ENCODE measurements at regions not wholly inside any gene's neighbourhood (a gene's known extent, or its start where the extent isn't known, plus 50 kb on each side); places are given as distances from the start of the nearest gene placed in this dataset.

- Mint-ChIP-seq H3K27me3 (ENCODE audit: insufficient read depth) (peaks cover under 1% of the 10 kb centered on the region), H3K9me3 (no peaks in the 10 kb centered on the region), H3K4me3 (no peak overlapping the region), H3K36me3 (ENCODE audit: low read depth) (no peaks in the 10 kb centered on the region), H3K27ac (no peak overlapping the region), H3K4me1 (peaks cover 7% of the 10 kb centered on the region)
- 80 to 90% methylated on average over 18 to 20 of the region's 20 CpGs for WGBS, 2 experiments (ENCODE audit: insufficient coverage in 1 of 2, insufficient read length in 1 of 2)
- Histone ChIP-seq H3K27ac (ENCODE audit: low read depth, low read length) (no peak overlapping the region), H3K9ac (ENCODE audit: extremely low read depth, low read length, poor library complexity, severe bottlenecking) (no peak overlapping the region), H3K36me3 (ENCODE audit: control insufficient read depth, insufficient read depth, low read length) (no peaks in the 10 kb centered on the region), H3K4me3 (ENCODE audit: low read length) (no peak overlapping the region), H3K4me1 (ENCODE audit: control insufficient read depth, insufficient read depth, low read length) (no peaks in the 10 kb centered on the region), H3K27me3 (ENCODE audit: control insufficient read depth, insufficient read depth, low read length, poor library complexity, severe bottlenecking) (no peaks in the 10 kb centered on the region), H3K9me3 (ENCODE audit: control insufficient read depth, low read length) (no peaks in the 10 kb centered on the region)
- no peak for TF ChIP-seq CTCF (conservative IDR thresholded peaks at IDR 0.05)
- DNase-seq, result peak; percentile 32
Observed at GRCh38 chr19:31164791-31165251, 184.4 kb downstream of the TSHZ3 start.

- 80 to 97% methylated on average over 5 to 7 of the region's 7 CpGs for WGBS, 2 experiments (ENCODE audit: insufficient coverage in 1 of 2, insufficient read length in 1 of 2)
- Histone ChIP-seq H3K27me3 (ENCODE audit: control insufficient read depth, insufficient read depth, low read length, poor library complexity, severe bottlenecking) (no peaks in the 10 kb centered on the region), H3K4me3 (ENCODE audit: low read length) (no peak overlapping the region), H3K9ac (ENCODE audit: extremely low read depth, low read length, poor library complexity, severe bottlenecking) (no peak overlapping the region), H3K27ac (ENCODE audit: low read depth, low read length) (peak overlapping the region; percentile 36), H3K9me3 (ENCODE audit: control insufficient read depth, low read length) (peaks cover 8% of the 10 kb centered on the region), H3K36me3 (ENCODE audit: control insufficient read depth, insufficient read depth, low read length) (no peaks in the 10 kb centered on the region), H3K4me1 (ENCODE audit: control insufficient read depth, insufficient read depth, low read length) (no peaks in the 10 kb centered on the region)
- H3K9me3 Mint-ChIP-seq, result peaks cover 9% of the 10 kb centered on the region
- H3K36me3 Mint-ChIP-seq (ENCODE audit: low read depth), result no peaks in the 10 kb centered on the region
- peaks cover 3% of the 10 kb centered on the region for H3K4me1 Mint-ChIP-seq
- no peak overlapping the region for H3K27ac Mint-ChIP-seq
- no peaks in the 10 kb centered on the region for H3K27me3 Mint-ChIP-seq (ENCODE audit: insufficient read depth)
- no peak overlapping the region for H3K4me3 Mint-ChIP-seq
- TF ChIP-seq CTCF (conservative IDR thresholded peaks at IDR 0.05), result no peak
- DNase-seq, result no peak
Observed at GRCh38 chr19:31160336-31160926, 188.8 kb downstream of the TSHZ3 start.

GRCh38 chr19:31154021-31154420, 195.2 kb downstream of the TSHZ3 start:
- 88 to 89% methylated on average over 1 of the region's 1 CpG for whole genome bisulfite sequencing, 2 experiments (ENCODE audit: insufficient coverage in 1 of 2, insufficient read length in 1 of 2)
- Histone ChIP-seq H3K9me3 (ENCODE audit: control insufficient read depth, low read length) (peaks cover 8% of the 10 kb centered on the region), H3K36me3 (ENCODE audit: control insufficient read depth, insufficient read depth, low read length) (no peaks in the 10 kb centered on the region), H3K27me3 (ENCODE audit: control insufficient read depth, insufficient read depth, low read length, poor library complexity, severe bottlenecking) (no peaks in the 10 kb centered on the region), H3K4me1 (ENCODE audit: control insufficient read depth, insufficient read depth, low read length) (no peaks in the 10 kb centered on the region), H3K27ac (ENCODE audit: low read depth, low read length) (no peak overlapping the region), H3K4me3 (ENCODE audit: low read length) (no peak overlapping the region), H3K9ac (ENCODE audit: extremely low read depth, low read length, poor library complexity, severe bottlenecking) (no peak overlapping the region)
- no peaks in the 10 kb centered on the region for H3K36me3 Mint-ChIP-seq (ENCODE audit: low read depth)
- DNase-seq, result no peak
- H3K27me3 Mint-ChIP-seq (ENCODE audit: insufficient read depth), result peaks cover 3% of the 10 kb centered on the region
- TF ChIP-seq CTCF (conservative IDR thresholded peaks at IDR 0.05), result no peak
- peaks cover 9% of the 10 kb centered on the region for H3K9me3 Mint-ChIP-seq
- H3K27ac Mint-ChIP-seq, result no peak overlapping the region
- H3K4me3 Mint-ChIP-seq, result no peak overlapping the region
- H3K4me1 Mint-ChIP-seq, result no peaks in the 10 kb centered on the region

Measured in endodermal cell (in vitro differentiated cells).